Lower leg skin (tissue), 3 donors: ENCODE measurements at regions not wholly inside any gene's neighbourhood (a gene's known extent, or its start where the extent isn't known, plus 50 kb on each side); places are given as distances from the start of the nearest gene placed in this dataset.

Source experiments
- POLR2A ChIP-seq, 2 donors: fragments of 450-650 bp; IDR thresholded peaks; one replicate each; pipeline ENCODE4 v1.6.1; 2016 to 2017; ENCODE audit warnings: antibody characterized with exemption in 2 of 2, mild to moderate bottlenecking in 1 of 2, moderate library complexity in 1 of 2
- TF ChIP-seq, protein P1 (sequence below), 3 donors: fragments of 450-650 bp; IDR thresholded peaks; one replicate each; pipeline ENCODE4 v1.5.1; 2016; ENCODE audit warnings: antibody characterized with exemption in 3 of 3, mild to moderate bottlenecking in 3 of 3, moderate library complexity in 2 of 3

DNA sequence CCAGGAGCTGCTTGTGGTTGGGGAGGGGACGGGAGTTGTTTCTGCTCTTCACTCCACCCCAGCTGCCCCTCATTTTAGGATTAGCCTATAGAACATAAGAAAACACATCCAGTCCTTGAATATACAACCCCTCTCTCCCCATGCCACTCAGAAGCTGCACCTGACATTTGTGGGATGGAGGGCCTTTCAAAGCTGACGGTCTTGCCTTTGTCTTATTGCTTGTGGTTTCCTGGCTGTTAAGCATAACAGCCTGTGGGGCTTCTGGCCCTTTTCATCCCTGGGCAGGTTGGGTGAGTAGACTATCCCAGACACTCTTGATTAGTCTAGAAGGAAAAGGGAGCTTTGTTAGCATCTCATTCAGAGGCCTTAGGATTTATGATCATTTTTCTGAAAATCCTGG lies 407.6 kb upstream of the BOD1L1 start:
- TF ChIP-seq, protein P1, sequence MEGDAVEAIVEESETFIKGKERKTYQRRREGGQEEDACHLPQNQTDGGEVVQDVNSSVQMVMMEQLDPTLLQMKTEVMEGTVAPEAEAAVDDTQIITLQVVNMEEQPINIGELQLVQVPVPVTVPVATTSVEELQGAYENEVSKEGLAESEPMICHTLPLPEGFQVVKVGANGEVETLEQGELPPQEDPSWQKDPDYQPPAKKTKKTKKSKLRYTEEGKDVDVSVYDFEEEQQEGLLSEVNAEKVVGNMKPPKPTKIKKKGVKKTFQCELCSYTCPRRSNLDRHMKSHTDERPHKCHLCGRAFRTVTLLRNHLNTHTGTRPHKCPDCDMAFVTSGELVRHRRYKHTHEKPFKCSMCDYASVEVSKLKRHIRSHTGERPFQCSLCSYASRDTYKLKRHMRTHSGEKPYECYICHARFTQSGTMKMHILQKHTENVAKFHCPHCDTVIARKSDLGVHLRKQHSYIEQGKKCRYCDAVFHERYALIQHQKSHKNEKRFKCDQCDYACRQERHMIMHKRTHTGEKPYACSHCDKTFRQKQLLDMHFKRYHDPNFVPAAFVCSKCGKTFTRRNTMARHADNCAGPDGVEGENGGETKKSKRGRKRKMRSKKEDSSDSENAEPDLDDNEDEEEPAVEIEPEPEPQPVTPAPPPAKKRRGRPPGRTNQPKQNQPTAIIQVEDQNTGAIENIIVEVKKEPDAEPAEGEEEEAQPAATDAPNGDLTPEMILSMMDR (IDR thresholded peaks at IDR 0.05), result no peak
- TF ChIP-seq POLR2A (IDR thresholded peaks at IDR 0.05), result no peak
